ENCODE measurements at regions not wholly inside any gene's neighbourhood (a gene's known extent, or its start where the extent isn't known, plus 50 kb on each side); places are given as distances from the start of the nearest gene placed in this dataset.

- H4K5ac ChIP-seq (ENCODE audit: insufficient read length, low read depth, low read length): peak overlapping the region; percentile 16
- no peak overlapping the region for H2AFZ ChIP-seq (ENCODE audit: low read length)
- no peak overlapping the region for H3K23ac ChIP-seq (ENCODE audit: insufficient read length)
- peak overlapping the region; percentile 47 for H3K27ac ChIP-seq (ENCODE audit: low read depth, low read length)
- no peak overlapping the region for H3K14ac ChIP-seq (ENCODE audit: insufficient read length)
- peak overlapping the region; percentile 55; the same call in 1 of the 2 replicates for H2BK5ac ChIP-seq (ENCODE audit: low read depth, low read length)
- peak overlapping the region; percentile 52; the same call in 1 of the 2 replicates for H2BK12ac ChIP-seq (ENCODE audit: low read depth, low read length)
- CTCF ChIA-PET (ENCODE audit: partially characterized antibody): interaction anchor here (1.2 to 39.2 kb wide), 6 partner anchors 9 to 45 kb away, joined by 3 to 512 read pairs (median 8); no protein-coding TSS in a partner anchor
- FAIRE-seq: no peak
- no peak overlapping the region for H3K56ac ChIP-seq (replicated peaks; ENCODE audit: insufficient read length, low read depth, low read length)
- no peak for TF ChIP-seq JUN (IDR thresholded peaks at IDR 0.05; ENCODE audit: low read depth, low read length)
- H3K4me1 ChIP-seq (replicated peaks in 1 of 4; ENCODE audit: control insufficient read depth in 3 of 4, insufficient read depth in 4 of 4, low read length in 3 of 4): peaks cover 16 to 67% (median 47%) of the 10 kb centered on the region in 4 experiments
- peak overlapping the region; percentile 40; the same call in 1 of the 2 replicates for H2BK20ac ChIP-seq (ENCODE audit: low read length)
- H3K27me3 ChIP-seq (replicated peaks in 1 of 4; ENCODE audit: control insufficient read depth in 3 of 4, extremely low read depth in 1 of 4, insufficient read depth in 3 of 4, low read length in 3 of 4): no peaks in the 10 kb centered on the region
- POLR2A ChIA-PET (ENCODE audit: partially characterized antibody): interaction anchor here (1.9 to 3.6 kb wide), 3 partner anchors 9 to 28 kb away, joined by 4 to 17 read pairs (median 16); no protein-coding TSS in a partner anchor
- H2BK120ac ChIP-seq (replicated peaks; ENCODE audit: low read depth, low read length): no peak overlapping the region
- H4K8ac ChIP-seq (ENCODE audit: extremely low read depth, insufficient read depth, low read length): 0 out of 2 replicates have a peak overlapping the region, but pooled peaks have one; percentile 60
- H3K4me3 ChIP-seq (ENCODE audit: extremely low read depth in 1 of 4, insufficient read depth in 2 of 4, low read depth in 3 of 4, low read length in 4 of 4): no peak overlapping the region
- H3K79me1 ChIP-seq (ENCODE audit: low read depth, low read length): peaks cover 16% of the 10 kb centered on the region; the same call in 1 of the 2 replicates
- peak overlapping the region; percentile 82 for H4K91ac ChIP-seq (replicated peaks; ENCODE audit: insufficient read length, low read length)
- H3K4me2 ChIP-seq (ENCODE audit: insufficient read depth in 1 of 2, low read depth in 2 of 2, low read length in 2 of 2): peak overlapping the region in 1 of 2 experiments; percentile 60; a peak in 2 of 4 replicates
- no peaks in the 10 kb centered on the region for H3K9me3 ChIP-seq (ENCODE audit: insufficient read depth in 2 of 2, low read depth in 1 of 2, low read length in 1 of 2)
- peak overlapping the region; percentile 40 for H3K4ac ChIP-seq (replicated peaks; ENCODE audit: insufficient read length, low read depth, low read length)
- H3K18ac ChIP-seq (ENCODE audit: extremely low read depth, low read length): peak overlapping the region; percentile 55
- H3K36me3 ChIP-seq (ENCODE audit: control insufficient read depth in 2 of 4, insufficient read depth in 4 of 4, low read length in 3 of 4): no peaks in the 10 kb centered on the region
- H3K79me2 ChIP-seq (ENCODE audit: control insufficient read depth in 1 of 2, insufficient read depth in 2 of 2, low read length in 2 of 2): peaks cover 13 to 71% of the 10 kb centered on the region in 2 experiments; a peak in 3 of 4 replicates
- DNase-seq (ENCODE audit: low read depth in 1 of 2, low spot score in 2 of 2): no peak
- peaks cover 15 to 30% of the 10 kb centered on the region in 2 experiments for H4K20me1 ChIP-seq (replicated peaks in 1 of 2; ENCODE audit: control insufficient read depth in 1 of 2, insufficient read depth in 2 of 2, low read length in 2 of 2)
- H3K9ac ChIP-seq (replicated peaks in 1 of 4; ENCODE audit: extremely low read depth in 1 of 4, low read depth in 3 of 4, low read length in 3 of 4): no peak overlapping the region; a peak in 1 of 7 replicates
- 88% methylated on average over 12 of the region's 12 CpGs; no CpG with 5 or more reads in 1 of the 2 experiments for WGBS, 2 experiments (ENCODE audit: extremely low coverage in 1 of 2, insufficient coverage in 1 of 2, insufficient read length in 1 of 2, insufficient replicate concordance in 2 of 2, low coverage in 1 of 2, low lambda C conversion rate in 2 of 2, missing lambda C conversion rate in 1 of 2)
- H2BK15ac ChIP-seq (ENCODE audit: low read length): no peak overlapping the region; the same call in 1 of the 2 replicates
- peak overlapping the region; percentile 91 for H2AK5ac ChIP-seq (ENCODE audit: low read depth, low read length)
- H3K23me2 ChIP-seq (ENCODE audit: low read depth, low read length): no peaks in the 10 kb centered on the region; the same call in 1 of the 2 replicates
Measured at GRCh38 chr17:77390870-77391269, 250.1 kb downstream of the SEC14L1 start.
